OCI-LY1 (cell line): ENCODE measurements at regions not wholly inside any gene's neighbourhood (a gene's known extent, or its start where the extent isn't known, plus 50 kb on each side); places are given as distances from the start of the nearest gene placed in this dataset.

Source experiments
- H2AFZ ChIP-seq: fragments of 200-600 bp; sonication (generic), shearing (Covaris generic); 2 replicates; pipeline ENCODE4 v1.6.0; 2014; ENCODE audit warnings: antibody characterized with exemption, mild to moderate bottlenecking, low read length
- H3F3A ChIP-seq: fragments of 200-600 bp; sonication (generic), shearing (Covaris generic); 2 replicates; pipeline ENCODE4 v1.6.0; 2014; ENCODE audit warnings: mild to moderate bottlenecking, antibody characterized with exemption, low read length, moderate library complexity; ENCODE audit not compliant: insufficient read depth
- H3K27ac ChIP-seq: fragments of 200-600 bp; sonication (generic); 2 replicates; pipeline ENCODE4 v1.5.1; 2014; ENCODE audit warnings: low read length, mixed run types, mild to moderate bottlenecking, low read depth; ENCODE audit not compliant: poor library complexity, severe bottlenecking
- H3K27me3 ChIP-seq: fragments of 200-600 bp; sonication (generic); 2 replicates; pipeline ENCODE4 v1.6.0; 2014; ENCODE audit warnings: antibody characterized with exemption, mild to moderate bottlenecking, low read length, moderate library complexity; ENCODE audit not compliant: insufficient read depth
- H3K36me3 ChIP-seq: fragments of 200-600 bp; sonication (generic); 2 replicates; pipeline ENCODE4 v1.6.1; 2014; ENCODE audit warnings: mild to moderate bottlenecking, antibody characterized with exemption, low read length, moderate library complexity, mixed read lengths; ENCODE audit not compliant: insufficient read depth
- H3K4me1 ChIP-seq: fragments of 200-600 bp; sonication (generic); 2 replicates; pipeline ENCODE4 v1.5.1; 2014; ENCODE audit warnings: mild to moderate bottlenecking, low read length, moderate library complexity; ENCODE audit not compliant: insufficient read depth, severe bottlenecking
- H3K4me2 ChIP-seq: fragments of 200-600 bp; sonication (generic), shearing (Covaris generic); 2 replicates; pipeline ENCODE4 v1.6.1; 2014; ENCODE audit warnings: low read length
- H3K4me3 ChIP-seq: fragments of 200-600 bp; sonication (generic); 2 replicates; pipeline ENCODE4 v1.5.1; 2014; ENCODE audit warnings: low read length, low read depth, mild to moderate bottlenecking, mixed read lengths; ENCODE audit not compliant: poor library complexity, severe bottlenecking
- H3K79me2 ChIP-seq: fragments of 200-600 bp; shearing (Covaris generic); 2 replicates; pipeline ENCODE4 v1.6.1; 2016; ENCODE audit warnings: mixed run types, low read length, mixed read lengths; ENCODE audit not compliant: insufficient read depth
- H3K9ac ChIP-seq: fragments of 200-600 bp; sonication (generic), shearing (Covaris generic); 2 replicates; pipeline ENCODE4 v1.6.1; 2014; ENCODE audit warnings: mild to moderate bottlenecking, low read length, mixed read lengths
- H3K9me2 ChIP-seq: fragments of 200-600 bp; sonication (generic), shearing (Covaris generic); 2 replicates; pipeline ENCODE4 v1.6.1; 2014; ENCODE audit warnings: low read depth, mild to moderate bottlenecking, low read length, mixed read lengths
- H3K9me3 ChIP-seq: fragments of 200-600 bp; shearing (Covaris generic); 2 replicates; pipeline ENCODE4 v1.6.1; 2014; ENCODE audit warnings: low read length, mixed read lengths
- H4K20me1 ChIP-seq: fragments of 200-600 bp; sonication (generic), shearing (Covaris generic); 2 replicates; pipeline ENCODE4 v1.6.0; 2016; ENCODE audit warnings: mild to moderate bottlenecking, low read length; ENCODE audit not compliant: insufficient read depth
- EZH2 ChIP-seq: fragments of 200-600 bp; sonication (generic), shearing (Covaris generic); IDR thresholded peaks from 2 replicates; pipeline ENCODE4 v1.8.0; 2017; ENCODE audit warnings: borderline replicate concordance, mixed run types, mild to moderate bottlenecking, antibody characterized with exemption, low read length, moderate library complexity, mixed read lengths
- TF ChIP-seq, protein P1 (sequence below): fragments of 200-600 bp; sonication (generic), shearing (Covaris generic); IDR thresholded peaks from 2 replicates; pipeline ENCODE4 v1.5.1; 2017; ENCODE audit warnings: mild to moderate bottlenecking, antibody characterized with exemption, low read length, moderate library complexity, mixed read lengths

DNA sequence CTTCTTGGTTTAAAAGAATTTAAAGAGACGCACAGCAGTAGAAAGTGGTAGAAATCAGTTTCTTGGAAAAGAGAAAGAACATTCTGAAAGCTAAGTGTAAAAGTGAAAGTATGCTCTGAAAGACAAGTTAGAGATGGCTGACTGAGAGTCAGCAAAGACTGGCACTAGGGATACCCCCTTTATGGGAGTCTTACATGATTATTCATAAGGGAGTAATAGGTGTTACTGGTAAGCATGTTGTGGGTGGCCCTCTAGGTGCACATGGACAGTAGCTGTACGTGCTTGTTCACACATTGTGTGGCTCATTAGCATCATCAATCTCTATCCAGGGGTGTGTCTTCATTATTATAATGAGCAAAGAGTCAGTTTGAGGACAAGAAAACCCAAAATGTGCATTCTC lies 816.2 kb downstream of the CBLN2 start:
- H3K36me3 ChIP-seq: no peaks in the 10 kb centered on the region

DNA sequence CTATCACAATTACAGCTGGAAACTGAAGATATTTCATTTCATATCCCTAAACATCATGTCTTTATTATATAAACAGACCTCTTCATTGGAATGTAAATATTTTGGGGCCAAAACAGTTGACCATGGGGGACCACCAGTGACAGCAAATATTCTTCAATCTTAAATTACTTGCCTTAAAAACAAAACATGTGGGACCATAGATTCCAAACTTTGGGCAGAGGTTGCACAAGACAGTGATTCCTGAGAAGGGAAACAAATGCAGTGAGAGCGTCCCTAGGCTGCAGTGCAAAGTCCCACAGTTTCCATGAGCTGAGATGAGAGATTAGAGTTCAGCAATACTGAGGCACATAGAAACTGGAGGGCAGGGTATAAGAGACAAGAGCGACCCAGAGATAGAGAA lies 818.9 kb downstream of the CBLN2 start:
- TF ChIP-seq, protein P1, sequence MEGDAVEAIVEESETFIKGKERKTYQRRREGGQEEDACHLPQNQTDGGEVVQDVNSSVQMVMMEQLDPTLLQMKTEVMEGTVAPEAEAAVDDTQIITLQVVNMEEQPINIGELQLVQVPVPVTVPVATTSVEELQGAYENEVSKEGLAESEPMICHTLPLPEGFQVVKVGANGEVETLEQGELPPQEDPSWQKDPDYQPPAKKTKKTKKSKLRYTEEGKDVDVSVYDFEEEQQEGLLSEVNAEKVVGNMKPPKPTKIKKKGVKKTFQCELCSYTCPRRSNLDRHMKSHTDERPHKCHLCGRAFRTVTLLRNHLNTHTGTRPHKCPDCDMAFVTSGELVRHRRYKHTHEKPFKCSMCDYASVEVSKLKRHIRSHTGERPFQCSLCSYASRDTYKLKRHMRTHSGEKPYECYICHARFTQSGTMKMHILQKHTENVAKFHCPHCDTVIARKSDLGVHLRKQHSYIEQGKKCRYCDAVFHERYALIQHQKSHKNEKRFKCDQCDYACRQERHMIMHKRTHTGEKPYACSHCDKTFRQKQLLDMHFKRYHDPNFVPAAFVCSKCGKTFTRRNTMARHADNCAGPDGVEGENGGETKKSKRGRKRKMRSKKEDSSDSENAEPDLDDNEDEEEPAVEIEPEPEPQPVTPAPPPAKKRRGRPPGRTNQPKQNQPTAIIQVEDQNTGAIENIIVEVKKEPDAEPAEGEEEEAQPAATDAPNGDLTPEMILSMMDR: no peak
- no peak for TF ChIP-seq EZH2
- no peaks in the 10 kb centered on the region for H3K36me3 ChIP-seq
- no peak overlapping the region for H3K4me3 ChIP-seq
- H3K4me1 ChIP-seq: no peaks in the 10 kb centered on the region
- no peak overlapping the region for H3K27ac ChIP-seq
- no peaks in the 10 kb centered on the region for H3K79me2 ChIP-seq
- H3K9me2 ChIP-seq: no peaks in the 10 kb centered on the region
- no peak overlapping the region for H3K9ac ChIP-seq
- H3K27me3 ChIP-seq: no peaks in the 10 kb centered on the region
- H4K20me1 ChIP-seq: no peaks in the 10 kb centered on the region
- no peak overlapping the region for H3K4me2 ChIP-seq
- no peaks in the 10 kb centered on the region for H3K9me3 ChIP-seq
- H3F3A ChIP-seq: no peaks in the 10 kb centered on the region
- no peak overlapping the region for H2AFZ ChIP-seq

More for the DNA sequence above, 816.2 kb downstream of the CBLN2 start:
- TF ChIP-seq, protein P1: no peak
- no peak for TF ChIP-seq EZH2
- H3K4me1 ChIP-seq: no peaks in the 10 kb centered on the region
- H3F3A ChIP-seq: no peaks in the 10 kb centered on the region
- H3K9me3 ChIP-seq: no peaks in the 10 kb centered on the region
- H3K27ac ChIP-seq: no peak overlapping the region
- no peaks in the 10 kb centered on the region for H3K9me2 ChIP-seq
- no peaks in the 10 kb centered on the region for H4K20me1 ChIP-seq
- H3K27me3 ChIP-seq: no peaks in the 10 kb centered on the region
- no peak overlapping the region for H3K4me3 ChIP-seq
- H2AFZ ChIP-seq: no peak overlapping the region
- no peaks in the 10 kb centered on the region for H3K79me2 ChIP-seq
- H3K4me2 ChIP-seq: no peak overlapping the region
- no peak overlapping the region for H3K9ac ChIP-seq

DNA sequence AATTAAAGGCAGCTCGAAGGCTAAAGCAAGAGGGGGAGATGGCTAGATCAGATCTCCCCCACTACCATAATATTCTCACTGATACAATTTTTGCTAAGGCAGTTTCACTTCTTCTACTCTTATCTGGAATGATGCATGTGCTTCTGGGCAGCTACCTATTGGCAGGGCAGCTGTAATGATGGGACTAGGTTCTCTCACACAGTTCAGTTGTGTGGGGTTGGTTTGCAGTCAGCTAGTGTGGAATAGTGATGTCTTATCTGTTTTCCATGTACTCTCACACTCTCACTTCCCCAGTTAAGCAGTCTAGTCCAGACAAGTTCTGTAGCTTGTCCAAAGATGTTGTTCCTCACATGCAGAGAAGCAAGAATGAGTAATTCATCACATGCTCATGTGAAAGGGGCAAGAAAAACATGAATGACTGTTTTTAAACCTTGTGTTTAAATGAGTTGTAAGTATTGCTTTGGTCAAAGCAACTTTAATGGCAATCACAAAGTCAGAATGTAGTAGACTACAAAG lies 836.1 kb downstream of the CBLN2 start:
- no peak overlapping the region for H3K4me3 ChIP-seq
- TF ChIP-seq, protein P1: no peak
- no peak for TF ChIP-seq EZH2
- no peak overlapping the region for H3K9ac ChIP-seq
- no peaks in the 10 kb centered on the region for H3K36me3 ChIP-seq
- H3K4me1 ChIP-seq: no peaks in the 10 kb centered on the region
- H3K79me2 ChIP-seq: no peaks in the 10 kb centered on the region
- no peak overlapping the region for H2AFZ ChIP-seq
- no peak overlapping the region for H3K4me2 ChIP-seq
- no peaks in the 10 kb centered on the region for H3K9me2 ChIP-seq
- H3F3A ChIP-seq: no peaks in the 10 kb centered on the region
- no peak overlapping the region for H3K27ac ChIP-seq
- H4K20me1 ChIP-seq: no peaks in the 10 kb centered on the region
- H3K9me3 ChIP-seq: no peaks in the 10 kb centered on the region
- H3K27me3 ChIP-seq: no peaks in the 10 kb centered on the region
